ENCODE measurements at regions not wholly inside any gene's neighbourhood (a gene's known extent, or its start where the extent isn't known, plus 50 kb on each side); places are given as distances from the start of the nearest gene placed in this dataset.

DNA sequence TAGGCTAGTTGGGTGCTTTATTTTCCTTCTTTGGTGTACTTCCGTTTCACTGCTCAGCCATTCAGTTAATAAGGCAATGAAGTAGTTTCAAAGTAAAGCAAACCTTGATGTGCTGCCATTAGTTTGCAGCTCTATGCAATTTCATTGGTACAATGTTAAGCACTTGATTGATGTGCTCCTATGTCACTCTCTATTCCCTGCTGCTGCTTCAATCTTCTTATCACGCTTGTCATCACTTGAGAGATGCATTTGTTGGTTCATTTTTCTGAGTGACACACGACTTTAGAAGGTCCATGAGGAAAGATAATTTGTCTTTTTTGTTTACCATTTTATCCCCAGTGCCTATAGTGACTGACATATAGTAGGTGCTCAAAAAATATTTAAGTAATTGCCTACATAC is 871.0 kb upstream of the PABPC4L start:
- TF ChIP-seq, protein P1, sequence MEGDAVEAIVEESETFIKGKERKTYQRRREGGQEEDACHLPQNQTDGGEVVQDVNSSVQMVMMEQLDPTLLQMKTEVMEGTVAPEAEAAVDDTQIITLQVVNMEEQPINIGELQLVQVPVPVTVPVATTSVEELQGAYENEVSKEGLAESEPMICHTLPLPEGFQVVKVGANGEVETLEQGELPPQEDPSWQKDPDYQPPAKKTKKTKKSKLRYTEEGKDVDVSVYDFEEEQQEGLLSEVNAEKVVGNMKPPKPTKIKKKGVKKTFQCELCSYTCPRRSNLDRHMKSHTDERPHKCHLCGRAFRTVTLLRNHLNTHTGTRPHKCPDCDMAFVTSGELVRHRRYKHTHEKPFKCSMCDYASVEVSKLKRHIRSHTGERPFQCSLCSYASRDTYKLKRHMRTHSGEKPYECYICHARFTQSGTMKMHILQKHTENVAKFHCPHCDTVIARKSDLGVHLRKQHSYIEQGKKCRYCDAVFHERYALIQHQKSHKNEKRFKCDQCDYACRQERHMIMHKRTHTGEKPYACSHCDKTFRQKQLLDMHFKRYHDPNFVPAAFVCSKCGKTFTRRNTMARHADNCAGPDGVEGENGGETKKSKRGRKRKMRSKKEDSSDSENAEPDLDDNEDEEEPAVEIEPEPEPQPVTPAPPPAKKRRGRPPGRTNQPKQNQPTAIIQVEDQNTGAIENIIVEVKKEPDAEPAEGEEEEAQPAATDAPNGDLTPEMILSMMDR (IDR thresholded peaks at IDR 0.05): no peak
- TF ChIP-seq POLR2A (IDR thresholded peaks at IDR 0.05): no peak
